GM19240 (cell line): ENCODE measurements at regions not wholly inside any gene's neighbourhood (a gene's known extent, or its start where the extent isn't known, plus 50 kb on each side); places are given as distances from the start of the nearest gene placed in this dataset.

ENCODE experiments used
- DNase-seq: peaks from one replicate; pipeline ENCODE4 v3.0.0; 2011; ENCODE audit warnings: low spot score; ENCODE audit not compliant: insufficient read length

DNA sequence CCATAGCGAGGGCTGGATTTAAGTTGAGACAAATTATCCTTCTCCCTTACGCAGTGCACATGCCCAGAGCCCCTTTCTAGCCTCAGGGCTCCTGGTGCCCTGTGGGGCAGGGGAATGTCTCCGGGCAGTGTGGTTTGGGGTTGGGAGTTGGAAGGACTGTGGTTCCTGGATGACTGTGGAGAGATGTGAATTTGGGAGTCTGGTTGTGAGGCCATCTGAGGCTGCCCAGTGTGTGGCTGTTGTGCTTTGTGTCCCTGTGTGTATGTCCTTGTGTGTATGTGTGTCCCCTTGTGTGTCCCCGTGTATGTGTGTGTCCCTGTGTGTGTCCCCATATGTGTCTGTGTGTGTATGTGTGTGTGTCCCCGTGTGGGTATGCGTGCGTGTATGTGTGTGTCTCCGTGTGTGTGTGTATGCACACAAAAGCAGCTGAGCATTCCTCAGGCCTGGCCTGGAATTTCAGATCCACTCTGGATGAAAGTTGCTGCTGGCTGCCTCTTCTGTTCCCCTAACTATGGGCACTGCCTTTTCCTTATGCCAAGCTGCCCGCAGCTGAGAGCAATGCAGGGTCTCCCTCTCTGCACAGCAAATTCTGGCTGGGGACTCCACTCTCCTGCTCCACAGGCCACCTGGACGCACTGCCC, 65.4 kb downstream of the UBIAD1 start:
- no peak for DNase-seq

DNA sequence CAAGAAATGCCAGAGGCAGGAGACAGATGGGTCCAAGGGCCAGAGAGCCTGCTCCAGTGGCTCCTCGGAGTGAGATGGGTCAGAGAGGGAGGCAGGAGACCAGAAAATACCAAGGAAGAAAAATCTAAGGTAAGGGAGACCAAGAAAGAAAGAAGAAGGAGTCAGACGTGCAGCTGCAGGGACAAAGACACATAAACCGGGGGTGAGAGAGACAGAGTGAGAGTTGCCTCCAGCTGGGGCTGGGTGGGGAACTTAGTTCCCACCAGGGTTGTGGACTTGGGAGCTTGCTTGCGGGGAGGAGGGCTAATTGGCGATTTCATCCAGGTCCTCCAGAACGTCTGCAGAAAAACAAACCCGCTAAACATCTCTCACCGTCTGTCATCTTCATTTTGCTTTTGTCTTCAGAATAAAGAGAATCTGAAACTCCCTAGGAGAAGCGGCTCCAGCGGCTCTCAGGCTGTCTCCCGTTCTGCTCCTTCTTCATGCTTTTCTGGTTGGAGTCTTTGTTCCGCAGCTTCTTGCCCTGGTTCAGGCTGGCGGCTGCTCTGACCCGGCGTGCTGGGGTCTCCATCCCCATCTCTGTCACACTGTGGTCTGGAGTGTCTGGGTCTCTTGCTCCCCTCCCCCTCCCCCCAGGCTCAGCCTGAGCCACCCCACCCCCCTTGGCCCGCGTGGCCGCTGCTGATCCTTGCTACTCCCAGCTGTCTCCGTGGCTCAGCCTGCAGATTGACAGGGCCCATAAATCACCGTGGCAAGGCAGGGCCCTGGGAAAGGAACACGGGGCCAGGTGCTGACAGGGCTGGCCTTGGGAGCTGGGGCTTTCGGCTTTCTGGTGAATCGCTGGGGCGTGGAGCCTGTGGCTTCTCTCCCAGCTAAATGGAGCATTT, 66.6 kb downstream of the UBIAD1 start:
- DNase-seq: no peak

DNA sequence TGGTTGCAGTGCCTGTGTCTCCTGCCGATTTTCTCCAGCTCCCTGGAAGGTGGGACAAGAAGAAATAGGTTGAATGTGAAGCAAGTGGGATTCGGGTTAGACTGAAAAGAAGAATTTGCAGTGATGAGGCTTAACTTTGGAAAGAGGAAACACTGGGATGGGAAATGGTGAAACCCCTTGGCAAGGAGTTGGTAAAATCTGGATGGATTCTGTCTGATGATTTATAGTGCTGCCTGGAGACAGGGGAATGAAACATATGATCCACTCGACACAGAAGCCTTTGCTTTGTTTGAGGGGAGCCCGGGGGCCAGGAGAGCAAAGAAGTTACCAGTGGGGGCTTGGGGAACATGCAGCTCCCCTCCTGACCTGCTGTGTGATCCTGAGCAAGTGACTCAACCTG, 67.2 kb downstream of the UBIAD1 start:
- no peak for DNase-seq

DNA sequence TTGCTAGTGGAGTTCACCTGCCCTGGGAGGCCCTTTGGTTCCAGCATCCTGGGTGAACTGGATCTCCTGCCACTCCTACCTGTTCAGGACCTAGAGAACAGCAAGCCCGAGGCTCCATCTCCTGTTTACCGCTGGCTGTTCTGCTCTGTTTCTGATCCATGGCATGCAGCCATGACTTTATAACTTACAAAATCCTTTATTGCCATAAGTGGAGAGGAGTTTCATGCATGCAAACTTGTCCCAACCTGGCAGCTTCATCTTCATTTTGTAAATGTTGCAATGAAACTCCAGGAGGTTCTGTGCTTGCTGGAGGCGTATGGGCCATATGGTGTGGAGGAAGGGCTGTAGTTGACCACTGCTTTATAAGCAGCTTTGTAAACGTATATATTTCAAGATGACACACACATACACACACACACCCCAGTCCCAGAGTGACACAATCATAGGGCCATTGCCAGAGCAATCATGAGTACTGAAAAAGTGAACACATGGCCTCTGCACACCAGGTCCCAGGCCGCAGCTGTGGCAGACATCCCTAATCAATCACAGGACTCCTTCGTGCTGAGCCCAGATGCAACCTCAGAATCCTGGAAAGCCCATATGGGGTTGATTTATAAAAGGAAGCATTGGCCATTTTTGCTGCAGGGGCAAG, 69.0 kb downstream of the UBIAD1 start:
- no peak for DNase-seq

DNA sequence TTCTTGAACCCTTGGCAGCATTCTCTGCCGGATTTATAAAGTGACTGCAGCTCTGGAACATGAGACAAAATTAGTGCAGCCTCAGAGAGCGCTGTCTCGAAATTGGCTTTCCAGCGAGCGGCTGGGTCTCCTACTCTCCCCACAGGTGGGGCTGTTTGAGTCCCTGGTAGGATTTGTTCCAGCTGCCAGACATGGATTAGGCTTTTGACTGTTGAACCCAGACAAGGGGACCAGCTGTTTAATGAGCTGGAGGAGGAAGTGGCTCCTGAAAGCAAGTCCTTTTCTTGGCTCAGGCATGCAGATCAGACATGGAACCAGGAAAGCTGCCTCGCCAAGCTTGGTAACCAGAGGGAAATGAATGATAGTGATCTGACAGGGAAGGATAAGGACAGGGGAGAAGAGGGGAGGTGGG, 69.6 kb downstream of the UBIAD1 start:
- DNase-seq: no peak

DNA sequence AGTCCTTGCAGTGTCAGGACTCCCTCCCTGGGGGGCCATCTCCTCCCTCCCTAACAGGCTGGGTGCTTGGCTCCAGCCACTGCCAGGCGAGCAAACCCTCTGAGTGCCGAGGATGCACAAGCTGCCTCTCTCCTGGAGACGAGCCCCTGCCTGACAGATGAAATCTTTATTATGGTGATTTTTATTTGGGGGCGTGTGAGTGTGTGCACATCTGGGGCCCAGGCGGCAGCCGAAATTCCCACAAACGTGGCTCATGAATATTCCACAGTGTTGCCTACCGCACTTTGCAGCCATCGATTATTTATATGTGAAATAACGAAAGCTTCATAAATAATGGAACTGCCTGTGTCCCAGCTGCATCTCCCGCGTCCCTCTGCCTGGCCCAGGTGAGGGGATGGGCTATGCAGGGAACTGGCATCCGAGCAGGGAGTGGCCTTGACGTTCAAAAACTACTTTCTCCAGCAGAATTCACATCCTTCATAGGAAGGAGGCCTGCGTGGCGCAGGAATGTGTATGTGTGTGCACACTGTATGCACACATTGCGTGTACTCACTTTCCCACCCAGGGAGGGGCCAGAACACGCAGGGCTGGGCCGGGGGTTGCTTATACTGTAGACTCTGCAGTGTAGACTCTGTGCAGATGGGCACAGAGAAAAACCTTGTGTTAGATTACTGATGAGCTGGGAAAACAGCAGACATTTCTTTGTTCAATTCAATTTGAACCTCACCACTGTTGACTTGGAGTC, 73.1 kb downstream of the UBIAD1 start:
- no peak for DNase-seq

DNA sequence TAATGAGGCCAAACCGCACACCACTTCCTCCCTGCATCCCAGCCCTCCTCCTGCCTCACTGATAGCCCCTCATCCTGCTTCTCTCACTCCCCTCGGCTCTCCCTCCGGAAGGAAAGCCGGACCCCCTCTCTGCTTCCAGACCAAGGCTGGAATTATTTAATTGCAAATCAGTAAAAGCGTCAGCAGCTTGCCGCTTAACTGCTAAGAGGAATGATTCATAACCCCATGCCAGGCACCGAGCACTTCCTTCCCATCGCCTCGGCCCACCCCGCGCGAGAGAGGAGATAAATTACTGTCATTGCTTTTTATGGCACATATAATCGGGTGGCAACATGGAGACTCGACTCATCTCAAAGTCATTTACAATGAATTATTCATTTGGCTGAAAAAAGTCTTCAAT, 77.3 kb downstream of the UBIAD1 start:
- DNase-seq: no peak

DNA sequence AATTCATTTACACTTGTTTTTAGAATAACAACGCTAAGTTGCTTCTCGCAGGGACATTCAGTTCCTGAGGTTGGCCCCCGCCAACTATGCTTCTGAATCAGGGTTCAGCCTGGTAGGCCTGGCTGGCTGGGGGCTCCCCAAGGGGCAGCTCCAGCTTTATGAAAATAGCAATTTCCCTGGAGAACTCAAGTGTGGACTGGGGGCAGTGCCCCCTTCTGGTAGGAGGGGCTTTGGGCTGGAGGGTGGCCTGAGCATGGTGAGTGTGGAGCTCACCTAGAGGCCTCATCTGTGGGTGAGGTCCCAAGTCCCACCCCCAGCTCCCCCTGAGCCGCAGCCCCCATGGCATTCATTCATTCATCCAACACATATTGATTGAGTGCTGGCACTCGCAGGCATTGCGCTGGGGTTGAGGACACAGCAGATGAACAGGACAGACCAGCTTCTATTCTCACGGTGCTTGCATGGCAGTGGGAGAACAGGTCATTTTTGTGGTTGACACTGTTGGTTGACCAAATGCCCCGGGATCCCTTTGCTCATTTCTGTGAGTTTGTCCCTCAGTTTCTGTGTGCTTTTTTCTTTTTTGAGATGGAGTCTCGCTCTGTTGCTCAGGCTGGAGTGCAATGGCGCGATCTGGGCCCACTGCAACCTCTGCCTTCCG, 79.2 kb downstream of the UBIAD1 start:
- no peak for DNase-seq

DNA sequence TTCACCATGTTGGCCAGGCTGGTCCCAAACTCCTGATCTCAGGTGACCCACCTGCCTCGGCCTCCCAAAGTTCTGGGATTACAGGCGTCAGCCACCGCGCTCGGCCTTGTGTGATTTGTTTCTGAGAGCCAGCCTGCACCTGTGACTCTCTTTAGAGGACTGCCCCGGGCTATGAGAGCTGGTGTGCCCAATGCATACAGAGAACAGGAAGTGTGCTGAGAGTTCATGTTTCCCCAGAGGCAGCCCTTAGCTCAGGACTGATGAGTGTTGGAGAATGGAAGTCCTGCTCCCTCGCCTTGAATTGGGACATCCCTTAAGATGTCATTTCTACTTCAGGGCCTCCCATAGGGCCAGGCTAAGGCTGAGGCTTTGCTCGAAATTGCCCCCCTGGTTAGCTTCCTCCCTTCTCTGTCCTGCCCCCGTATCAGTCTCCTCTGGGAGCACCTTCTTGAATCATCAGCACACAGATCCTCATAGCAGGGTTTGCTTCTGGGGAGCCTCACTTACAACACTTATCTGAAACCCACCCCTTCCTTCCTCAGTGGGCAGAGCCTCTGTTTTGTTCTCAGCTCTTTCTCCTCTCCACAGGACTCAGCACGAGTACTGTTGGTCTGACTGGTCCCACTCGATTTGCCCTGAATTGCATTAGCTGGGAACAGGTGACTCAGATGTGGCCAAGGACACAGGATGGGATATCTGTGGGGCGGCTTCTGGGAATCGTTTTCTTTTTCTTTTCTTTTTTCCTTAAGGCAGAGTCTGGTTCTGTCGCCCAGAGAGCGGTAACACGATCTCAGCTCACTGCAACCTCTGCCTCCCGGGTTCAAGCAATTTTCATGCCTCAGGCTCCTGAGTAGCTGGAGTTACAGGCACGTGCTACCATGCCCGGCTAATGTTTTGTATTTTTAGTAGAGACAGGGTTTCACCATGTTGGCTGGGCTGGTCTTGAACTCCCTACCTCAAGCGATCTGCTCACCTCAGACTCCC, 80.1 kb downstream of the UBIAD1 start:
- DNase-seq: no peak

DNA sequence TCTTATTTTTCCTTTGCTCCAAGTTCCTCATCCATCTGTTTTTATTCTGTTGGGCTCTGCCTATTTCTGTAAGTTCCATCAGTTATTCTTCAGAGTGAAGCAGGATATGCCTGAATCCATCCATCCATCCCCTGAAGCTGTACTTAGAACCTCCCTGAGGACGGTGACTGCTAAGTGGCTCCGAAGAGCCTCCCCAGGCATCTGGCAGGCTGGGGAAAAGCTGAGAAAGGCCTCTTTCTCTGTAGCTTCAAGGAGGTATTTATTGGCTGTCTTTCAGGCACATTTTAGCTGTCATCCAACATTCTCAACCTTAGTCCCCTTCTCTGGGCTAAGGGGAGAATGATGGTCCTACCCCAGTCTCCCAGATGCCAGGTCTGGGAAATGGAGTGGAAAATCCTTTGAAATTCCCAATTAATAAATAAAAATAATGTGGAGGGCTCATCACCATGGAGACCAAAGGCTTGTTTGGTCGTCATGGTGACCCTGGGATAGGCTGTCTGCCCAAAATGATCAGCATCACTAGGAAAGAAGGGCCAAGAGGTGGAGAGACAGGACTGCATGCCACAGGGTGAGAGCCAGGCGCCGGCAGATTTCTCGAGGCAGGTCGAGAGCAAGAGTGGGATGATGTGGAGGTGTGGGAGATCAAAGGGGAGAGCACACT, 82.0 kb downstream of the UBIAD1 start:
- no peak for DNase-seq

DNA sequence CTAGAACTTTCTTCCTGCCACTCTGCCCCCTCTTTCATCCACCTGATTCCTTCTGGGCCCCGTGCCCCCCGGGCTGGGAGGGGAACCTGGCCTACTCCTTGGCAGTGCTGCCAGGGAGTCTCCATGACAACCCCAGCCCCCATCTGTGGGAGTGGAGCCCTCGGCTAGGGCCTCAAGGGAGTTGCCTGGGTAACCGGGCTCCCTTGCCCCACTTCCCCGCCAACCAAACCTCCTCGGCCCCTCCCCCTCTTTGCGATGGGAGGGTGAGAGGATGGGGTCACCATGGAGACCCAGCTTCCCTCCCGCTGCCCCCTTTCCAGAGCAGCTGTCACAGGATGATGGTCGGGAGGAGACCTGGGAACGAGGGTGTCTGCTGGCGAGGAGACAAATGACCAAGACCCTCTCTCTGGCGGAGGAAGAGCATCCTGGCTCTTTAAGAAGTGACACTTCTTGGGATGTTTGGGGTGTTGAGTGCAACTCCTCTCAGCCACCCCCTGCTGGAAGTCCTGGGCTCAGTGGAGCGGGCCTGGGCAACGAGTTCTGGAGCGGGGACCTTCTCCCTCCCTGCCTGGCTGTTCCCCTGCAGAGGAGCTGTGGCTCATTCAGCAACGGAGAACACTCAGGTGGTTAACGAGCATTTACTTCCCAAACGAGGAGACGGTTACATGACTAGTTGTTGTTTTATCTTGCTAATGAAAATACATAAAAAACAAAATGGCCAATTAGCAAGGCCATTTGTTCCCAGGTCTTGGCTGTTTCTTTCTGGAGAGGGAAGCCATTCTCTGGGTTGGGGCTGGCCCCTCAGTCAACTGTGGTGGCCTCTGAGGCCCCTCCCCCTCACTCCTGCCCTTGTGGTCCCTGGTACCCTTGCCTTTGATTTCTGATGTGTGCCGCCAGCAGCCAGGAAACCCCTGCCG, 82.8 kb downstream of the UBIAD1 start:
- DNase-seq: no peak

DNA sequence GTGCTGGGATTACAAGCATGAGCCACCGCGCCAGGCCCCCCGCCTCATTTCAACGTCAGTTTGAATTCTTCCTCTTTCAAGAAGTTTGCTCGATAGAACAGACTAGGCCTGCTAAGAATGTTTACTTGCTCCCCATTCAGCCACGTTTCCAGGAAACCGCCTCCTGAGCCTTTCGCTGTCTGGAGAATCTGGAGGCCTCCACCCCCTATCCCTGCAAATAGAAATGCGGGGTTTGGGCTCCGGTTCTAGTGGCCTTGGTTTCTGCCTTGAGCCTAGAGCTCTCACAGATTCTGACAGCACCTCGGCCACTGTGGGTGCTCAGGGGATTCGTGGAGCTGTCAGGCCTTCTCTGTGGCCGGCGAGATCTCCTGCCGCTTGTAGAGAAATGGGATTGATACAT, 84.3 kb downstream of the UBIAD1 start:
- no peak for DNase-seq

DNA sequence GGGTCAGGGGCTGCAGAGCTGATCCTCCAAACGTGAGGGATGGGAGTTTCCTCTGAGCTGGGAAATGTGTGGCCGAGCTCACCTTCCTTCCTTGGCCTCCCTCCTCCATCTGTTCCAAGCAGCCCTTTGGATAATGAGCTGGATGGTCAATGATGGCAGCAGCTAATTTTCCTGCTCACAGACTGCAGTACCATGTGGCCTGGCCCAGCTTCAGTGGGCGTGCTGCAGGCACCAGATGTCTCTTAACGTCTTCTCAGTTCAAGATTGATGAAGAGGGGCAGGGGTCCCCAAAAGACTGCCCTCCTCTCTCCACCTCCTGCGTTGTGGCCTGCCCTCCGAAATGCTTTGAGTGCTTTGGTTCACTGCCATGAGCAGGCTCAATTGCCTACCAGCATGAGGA, 86.0 kb downstream of the UBIAD1 start:
- DNase-seq: no peak

DNA sequence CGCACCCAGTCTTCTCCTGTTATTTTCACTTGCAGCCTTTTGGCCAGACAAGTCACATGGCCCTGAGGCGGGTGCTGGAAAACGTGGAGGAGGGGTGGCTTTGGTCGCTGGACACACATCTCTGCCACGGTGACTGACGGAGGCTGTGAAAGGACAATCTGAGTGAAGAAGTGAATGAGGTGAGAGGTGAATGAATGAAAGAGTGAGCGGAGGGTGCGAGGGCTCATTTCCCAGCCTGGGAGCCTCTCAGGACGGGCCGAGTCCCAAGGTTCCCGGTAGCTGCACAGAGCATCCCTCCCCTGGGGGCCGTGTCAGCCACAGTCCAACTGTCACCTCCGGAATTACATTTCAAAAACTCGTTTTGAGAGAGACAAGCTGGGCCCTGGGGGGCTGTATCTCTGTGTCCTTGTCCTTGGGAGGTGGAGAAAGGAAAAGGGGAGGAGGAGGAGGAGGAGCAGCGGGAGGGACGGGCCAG, 89.6 kb downstream of the UBIAD1 start:
- DNase-seq: no peak

DNA sequence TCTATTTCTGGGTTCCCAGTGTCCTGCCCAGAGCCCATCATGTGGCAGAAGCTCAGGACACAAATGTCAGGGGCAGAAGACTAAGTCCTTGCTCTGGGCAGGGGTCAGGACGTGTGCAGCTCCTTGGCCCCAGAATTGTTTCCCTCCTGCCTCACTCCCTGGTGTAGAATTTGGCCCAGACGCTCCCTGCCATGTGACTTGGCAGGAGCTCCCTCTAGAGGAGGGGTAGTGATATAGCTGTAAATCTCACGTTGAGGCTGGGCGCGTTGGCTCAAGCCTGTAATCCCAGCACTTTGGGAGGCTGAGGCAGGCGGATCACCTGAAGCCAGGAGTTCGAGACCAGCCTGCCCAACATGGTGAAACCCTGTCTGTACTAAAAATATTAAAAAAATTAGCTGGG, 91.2 kb downstream of the UBIAD1 start:
- no peak for DNase-seq

DNA sequence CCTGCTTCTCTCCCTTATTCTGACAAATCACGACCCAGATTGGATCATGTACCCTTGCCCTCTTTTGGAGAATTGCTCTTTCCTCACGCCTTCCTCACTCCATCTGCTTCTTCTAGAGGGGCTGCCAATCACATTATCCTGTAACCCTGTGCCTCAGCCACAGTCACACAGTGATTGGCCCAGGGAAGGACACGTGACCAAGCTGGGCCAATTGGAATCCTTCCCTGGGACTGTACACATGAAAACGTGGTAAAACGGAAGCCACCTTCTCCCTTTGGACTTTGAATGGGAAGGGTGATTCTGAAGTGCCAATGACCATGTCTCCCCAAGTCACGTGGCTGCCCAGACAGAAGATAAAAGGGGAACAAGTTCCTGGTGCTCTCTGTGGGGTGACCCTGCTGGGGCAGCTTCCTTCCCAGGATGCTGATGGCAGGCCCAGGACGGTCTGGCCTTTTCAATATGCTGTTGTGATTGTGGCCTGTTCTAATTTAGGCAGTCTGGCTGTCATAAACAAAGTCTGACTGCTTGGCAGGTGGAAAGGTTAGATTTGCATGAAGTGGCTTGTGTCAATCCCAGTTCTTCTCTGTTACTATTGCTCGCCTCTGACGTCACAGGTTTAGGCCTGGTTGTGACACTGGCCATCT, 92.9 kb downstream of the UBIAD1 start:
- DNase-seq: no peak

DNA sequence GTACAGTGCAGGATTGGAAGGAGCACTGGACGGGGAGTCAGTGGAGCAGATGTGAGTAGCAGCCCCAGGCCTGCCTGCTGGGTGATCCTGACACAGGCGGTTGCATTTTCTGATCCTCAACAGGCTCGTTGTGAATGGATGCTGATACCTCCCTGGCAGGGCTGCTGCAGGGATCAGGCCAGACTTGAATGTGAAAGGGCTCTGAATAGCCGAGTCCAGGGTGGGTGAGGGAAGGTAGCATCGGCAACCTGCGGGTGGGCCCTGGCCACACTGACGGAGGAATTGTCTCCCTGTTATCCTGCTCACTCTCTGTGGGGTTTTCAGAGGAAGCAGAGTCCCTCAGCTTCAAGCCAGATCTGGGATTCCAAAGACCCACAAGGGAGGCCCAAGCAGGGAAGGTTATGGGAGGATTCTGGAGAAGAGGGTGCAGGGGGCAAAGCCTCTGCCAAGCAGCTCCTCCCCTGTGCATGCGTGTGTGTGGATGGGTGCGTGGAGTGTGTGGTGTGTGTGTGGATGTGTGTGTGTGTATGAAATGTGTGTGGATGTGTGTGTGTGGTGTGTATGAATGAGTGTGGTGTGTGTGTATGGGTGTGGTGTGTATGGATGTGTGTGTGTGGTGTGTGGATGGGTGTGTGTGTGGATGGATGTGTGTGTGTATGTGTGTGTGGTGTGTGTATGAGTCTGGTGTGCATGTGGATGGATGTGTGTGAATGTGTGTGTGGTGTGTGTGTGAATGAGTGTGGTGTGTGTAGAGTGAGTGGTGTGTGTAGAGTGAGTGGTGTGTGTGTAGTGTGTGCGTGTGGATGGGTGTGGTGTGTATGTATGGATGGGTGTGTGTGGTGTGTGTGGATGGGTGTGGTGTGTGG, 100.3 kb downstream of the UBIAD1 start:
- no peak for DNase-seq
